OCI-LY7 (cell line): ENCODE measurements at regions not wholly inside any gene's neighbourhood (a gene's known extent, or its start where the extent isn't known, plus 50 kb on each side); places are given as distances from the start of the nearest gene placed in this dataset.

Source experiments
- BruUV-seq: library from RNA; stranded (reverse); fragments of 400-500 nt; replicated peaks from 2 replicates; lab custom pipeline; 2021; lab: Mats Ljungman, UMichigan
- CTCF ChIA-PET: fragments of 300-600 bp; sonication (Branson Sonifier 250); formaldehyde crosslinking; loops from one replicate; lab custom pipeline; 2022; ENCODE audit warnings: antibody characterized with exemption; ENCODE audit not compliant: unreplicated experiment; lab: Charles Lee
- POLR2A ChIA-PET: fragments of 300-600 bp; sonication (Branson Sonifier 250); formaldehyde crosslinking; loops from one replicate; lab custom pipeline; 2022; ENCODE audit warnings: antibody characterized with exemption; lab: Charles Lee
- DNase-seq: peaks from one replicate; pipeline ENCODE4 v3.0.0-alpha.2; 2015; ENCODE audit warnings: low spot score
- H2AFZ ChIP-seq: fragments of 200-600 bp; sonication (generic), shearing (Covaris generic); 2 replicates; pipeline ENCODE4 v1.6.1; 2014; ENCODE audit warnings: mild to moderate bottlenecking, antibody characterized with exemption, low read length, moderate library complexity
- H3K27ac ChIP-seq: fragments of 200-600 bp; sonication (generic); 2 replicates; pipeline ENCODE4 v1.5.1; 2014; ENCODE audit warnings: mixed run types, low read depth, mild to moderate bottlenecking, moderate library complexity, low read length, inconsistent platforms; ENCODE audit not compliant: poor library complexity, severe bottlenecking
- H3K36me3 ChIP-seq: fragments of 200-600 bp; sonication (generic); 2 replicates; pipeline ENCODE4 v1.6.1; 2014; ENCODE audit warnings: mild to moderate bottlenecking, antibody characterized with exemption, low read length, moderate library complexity, mixed read lengths; ENCODE audit not compliant: insufficient read depth
- H3K4me1 ChIP-seq: fragments of 200-600 bp; sonication (generic); 2 replicates; pipeline ENCODE4 v1.5.1; 2014; ENCODE audit warnings: mild to moderate bottlenecking, low read length; ENCODE audit not compliant: insufficient read depth, poor library complexity, severe bottlenecking
- H3K4me2 ChIP-seq: fragments of 200-600 bp; sonication (generic); 2 replicates; pipeline ENCODE4 v1.6.1; 2014; ENCODE audit warnings: mild to moderate bottlenecking, low read length
- H3K4me3 ChIP-seq: fragments of 200-600 bp; sonication (generic); 2 replicates; pipeline ENCODE4 v1.5.1; 2014; ENCODE audit warnings: mild to moderate bottlenecking, low read depth, low read length; ENCODE audit not compliant: poor library complexity, severe bottlenecking
- H3K79me2 ChIP-seq: fragments of 200-600 bp; sonication (generic); 2 replicates; pipeline ENCODE4 v1.6.1; 2016; ENCODE audit warnings: low read depth, mild to moderate bottlenecking, low read length, moderate library complexity, mixed read lengths; ENCODE audit not compliant: insufficient read depth
- H3K9me2 ChIP-seq: fragments of 200-600 bp; sonication (generic); 2 replicates; pipeline ENCODE4 v1.6.1; 2016; ENCODE audit warnings: mild to moderate bottlenecking, low read length, mixed read lengths; ENCODE audit not compliant: insufficient read depth
- H3K9me3 ChIP-seq: fragments of 200-600 bp; sonication (generic); 2 replicates; pipeline ENCODE4 v1.6.1; 2014; ENCODE audit warnings: mild to moderate bottlenecking, mixed run types, low read length, mixed read lengths
- H4K20me1 ChIP-seq: fragments of 200-600 bp; sonication (generic); 2 replicates; pipeline ENCODE4 v1.6.1; 2014; ENCODE audit warnings: mild to moderate bottlenecking, antibody characterized with exemption, low read length, moderate library complexity, mixed read lengths; ENCODE audit not compliant: insufficient read depth
- EZH2phosphoT487 ChIP-seq: fragments of 200-600 bp; sonication (generic); IDR thresholded peaks from 2 replicates; pipeline ENCODE4 v1.6.1; 2018; ENCODE audit warnings: low read depth, borderline replicate concordance, mild to moderate bottlenecking, mixed run types, antibody characterized with exemption, low read length, moderate library complexity, mixed read lengths
- intact Hi-C: fragments of 100-400 bp; cut with micrococcal nuclease; formaldehyde crosslinking; loops from one replicate; pipeline ENCODE4 v1.10.0; 2022; ENCODE audit not compliant: unreplicated experiment
- TF ChIP-seq, protein P1 (sequence below): fragments of 200-600 bp; sonication (generic); conservative IDR thresholded peaks from 2 replicates; pipeline ENCODE4 v1.5.1; 2014; ENCODE audit warnings: mild to moderate bottlenecking, antibody characterized with exemption, low read length, moderate library complexity, mixed read lengths

DNA sequence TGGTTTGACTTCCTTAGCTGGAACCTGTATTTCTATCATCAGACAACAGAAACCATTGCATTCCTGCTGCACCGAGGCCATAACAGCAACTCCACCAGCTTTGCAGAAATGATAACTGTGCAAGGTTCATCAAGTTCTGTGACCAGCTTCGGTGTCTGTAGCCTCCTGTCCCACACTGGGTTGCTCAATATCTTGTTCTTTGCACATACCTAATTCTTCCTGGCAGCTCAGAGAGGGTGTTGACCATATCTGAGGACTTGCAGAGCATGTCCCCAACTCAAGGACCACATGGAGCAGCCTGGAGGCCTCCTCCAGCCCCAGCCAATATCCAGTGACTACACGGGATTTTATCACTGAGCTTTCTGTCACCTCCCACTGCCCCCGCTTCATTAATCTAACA lies 59.3 kb upstream of the SCAF8 start:
- no peak overlapping the region for H2AFZ ChIP-seq
- H3K27ac ChIP-seq = no peak overlapping the region
- ChIA-PET POLR2A (interaction anchor here (0.9 to 1.4 kb wide), 2 partner anchors 66 to 80 kb away, joined by 3 read pairs; no protein-coding TSS in a partner anchor), CTCF (no interaction called here)
- no peaks in the 10 kb centered on the region for H3K4me1 ChIP-seq
- no peaks in the 10 kb centered on the region for H3K79me2 ChIP-seq
- no peaks in the 10 kb centered on the region for H3K36me3 ChIP-seq
- no peak overlapping the region for H3K4me3 ChIP-seq
- BruUV-seq = no TSS peak
- no peak overlapping the region for H3K4me2 ChIP-seq
- no peak for TF ChIP-seq EZH2phosphoT487
- TF ChIP-seq, protein P1, sequence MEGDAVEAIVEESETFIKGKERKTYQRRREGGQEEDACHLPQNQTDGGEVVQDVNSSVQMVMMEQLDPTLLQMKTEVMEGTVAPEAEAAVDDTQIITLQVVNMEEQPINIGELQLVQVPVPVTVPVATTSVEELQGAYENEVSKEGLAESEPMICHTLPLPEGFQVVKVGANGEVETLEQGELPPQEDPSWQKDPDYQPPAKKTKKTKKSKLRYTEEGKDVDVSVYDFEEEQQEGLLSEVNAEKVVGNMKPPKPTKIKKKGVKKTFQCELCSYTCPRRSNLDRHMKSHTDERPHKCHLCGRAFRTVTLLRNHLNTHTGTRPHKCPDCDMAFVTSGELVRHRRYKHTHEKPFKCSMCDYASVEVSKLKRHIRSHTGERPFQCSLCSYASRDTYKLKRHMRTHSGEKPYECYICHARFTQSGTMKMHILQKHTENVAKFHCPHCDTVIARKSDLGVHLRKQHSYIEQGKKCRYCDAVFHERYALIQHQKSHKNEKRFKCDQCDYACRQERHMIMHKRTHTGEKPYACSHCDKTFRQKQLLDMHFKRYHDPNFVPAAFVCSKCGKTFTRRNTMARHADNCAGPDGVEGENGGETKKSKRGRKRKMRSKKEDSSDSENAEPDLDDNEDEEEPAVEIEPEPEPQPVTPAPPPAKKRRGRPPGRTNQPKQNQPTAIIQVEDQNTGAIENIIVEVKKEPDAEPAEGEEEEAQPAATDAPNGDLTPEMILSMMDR = no peak
- no peaks in the 10 kb centered on the region for H4K20me1 ChIP-seq
- DNase-seq = no peak
- intact Hi-C loops = loop anchor here (2.0 to 10.0 kb wide), 3 partner anchors 195 to 571 kb away; no protein-coding TSS in a partner anchor
- no peaks in the 10 kb centered on the region for H3K9me3 ChIP-seq
- no peaks in the 10 kb centered on the region for H3K9me2 ChIP-seq

DNA sequence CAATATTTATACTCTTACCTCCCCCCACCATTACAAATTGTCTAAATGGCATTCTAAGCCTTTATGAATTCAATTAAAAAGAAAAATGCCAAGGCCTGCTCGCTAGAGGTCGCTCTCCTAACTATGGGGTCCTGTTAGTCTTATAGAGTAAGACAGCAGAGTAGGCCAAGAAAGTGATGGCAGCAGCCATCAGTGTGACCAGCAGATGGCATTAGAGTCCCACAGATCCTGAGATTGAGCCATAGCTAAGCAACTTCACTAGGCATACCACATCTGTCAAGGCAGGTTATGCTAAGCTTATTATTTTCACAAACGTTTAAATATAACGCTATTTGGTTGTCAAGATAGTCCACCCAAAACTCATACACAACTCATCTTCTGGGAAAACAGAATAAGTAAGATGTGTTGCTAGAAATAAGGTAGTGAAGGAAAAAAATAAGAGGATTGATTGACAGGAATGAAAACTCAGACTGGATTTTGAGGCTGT lies 57.6 kb upstream of the SCAF8 start:
- BruUV-seq = no TSS peak
- POLR2A ChIA-PET = interaction anchor here (1.6 kb wide), 1 partner anchor 9 kb away, joined by 5 read pairs; no protein-coding TSS in a partner anchor
- no peak for TF ChIP-seq EZH2phosphoT487
- TF ChIP-seq, protein P1 = peak; percentile 100

DNA sequence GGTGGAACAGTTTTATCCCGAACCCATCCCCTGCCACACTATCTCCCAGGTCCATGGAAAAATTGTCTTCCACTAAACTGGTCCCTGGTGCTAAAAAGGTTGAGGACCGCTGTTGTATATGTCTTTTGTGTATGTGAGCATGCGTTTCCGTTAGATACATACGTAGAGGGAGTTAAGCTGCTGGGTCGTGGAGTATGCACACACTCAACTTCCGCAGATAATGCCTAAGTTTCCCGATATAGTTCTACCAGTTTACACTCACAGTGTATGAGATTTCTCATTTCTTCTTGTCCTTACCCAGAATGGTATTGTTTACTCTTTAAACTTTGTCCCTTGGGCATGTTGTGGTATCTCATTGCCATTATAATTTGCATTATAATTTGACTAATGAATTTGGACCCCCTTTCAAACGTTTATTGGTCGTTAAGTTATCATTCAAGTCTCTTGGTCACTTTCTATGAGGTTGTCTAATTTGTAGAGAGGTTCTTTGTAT lies 50.5 kb upstream of the SCAF8 start:
- intact Hi-C loops = no loop called here
- H3K9me3 ChIP-seq = no peaks in the 10 kb centered on the region
- TF ChIP-seq, protein P1 = no peak
- TF ChIP-seq EZH2phosphoT487 = no peak
- no peaks in the 10 kb centered on the region for H3K36me3 ChIP-seq
- CTCF ChIA-PET = no interaction called here
- peaks cover 26% of the 10 kb centered on the region for H3K4me1 ChIP-seq
- peak overlapping the region; percentile 66 for H3K4me2 ChIP-seq
- H4K20me1 ChIP-seq = no peaks in the 10 kb centered on the region
- H2AFZ ChIP-seq = peak overlapping the region; percentile 89
- H3K79me2 ChIP-seq = no peaks in the 10 kb centered on the region
- H3K4me3 ChIP-seq = peak overlapping the region; percentile 29
- POLR2A ChIA-PET = interaction anchor here (0.7 to 1.1 kb wide), 4 partner anchors 9 to 501 kb away, joined by 3 to 4 read pairs (median 3); no protein-coding TSS in a partner anchor
- no peaks in the 10 kb centered on the region for H3K9me2 ChIP-seq
- H3K27ac ChIP-seq = peak overlapping the region; percentile 69
- BruUV-seq = no TSS peak
- peak; percentile 46 for DNase-seq

More for the DNA sequence above, 57.6 kb upstream of the SCAF8 start:
- Histone ChIP-seq H3K9me3 (no peaks in the 10 kb centered on the region), H2AFZ (no peak overlapping the region), H3K36me3 (no peaks in the 10 kb centered on the region), H3K4me2 (no peak overlapping the region), H3K27ac (no peak overlapping the region), H4K20me1 (no peaks in the 10 kb centered on the region), H3K79me2 (no peaks in the 10 kb centered on the region), H3K4me3 (no peak overlapping the region), H3K4me1 (no peaks in the 10 kb centered on the region), H3K9me2 (no peaks in the 10 kb centered on the region)
- DNase-seq = peak; percentile 94
- CTCF ChIA-PET = interaction anchor here (0.6 to 1.5 kb wide), 8 partner anchors 9 to 643 kb away, joined by 3 to 4 read pairs (median 3); no protein-coding TSS in a partner anchor
- intact Hi-C loops = loop anchor here (1.0 to 10.0 kb wide), 7 partner anchors 58 to 569 kb away; partner anchors contain the start of gene SCAF8
